MM.1S (cell line): ENCODE measurements at regions not wholly inside any gene's neighbourhood (a gene's known extent, or its start where the extent isn't known, plus 50 kb on each side); places are given as distances from the start of the nearest gene placed in this dataset.
"Not testable (repeated sequence)": the region's sequence is repeated elsewhere in the genome, so short reads cannot be mapped to it uniquely, and the experiment has no call there.

ENCODE experiments used
- DNase-seq: peaks from one replicate; pipeline ENCODE4 v3.0.0-alpha.2; 2015
- H2AFZ ChIP-seq: fragments of 300-600 bp; sonication (generic); 2 replicates; pipeline ENCODE4 v1.6.0; 2016; ENCODE audit warnings: antibody characterized with exemption, low read length
- H3F3A ChIP-seq: fragments of 300-600 bp; sonication (generic); 2 replicates; pipeline ENCODE4 v1.6.1; 2016; ENCODE audit warnings: mild to moderate bottlenecking, antibody characterized with exemption, low read length, moderate library complexity, mixed read lengths; ENCODE audit not compliant: insufficient read depth
- H3K27ac ChIP-seq: fragments of 300-600 bp; sonication (generic); 2 replicates; pipeline ENCODE4 v1.5.1; 2016; ENCODE audit warnings: mild to moderate bottlenecking, low read length
- H3K27me3 ChIP-seq: fragments of 300-600 bp; sonication (generic); replicated peaks from 2 replicates; pipeline ENCODE4 v1.6.0; 2016; ENCODE audit warnings: low read length; ENCODE audit not compliant: insufficient read depth
- H3K36me3 ChIP-seq: fragments of 300-600 bp; sonication (generic); replicated peaks from 2 replicates; pipeline ENCODE4 v1.6.1; 2016; ENCODE audit warnings: mild to moderate bottlenecking, low read length, mixed read lengths; ENCODE audit not compliant: insufficient read depth
- H3K4me1 ChIP-seq: fragments of 300-600 bp; sonication (generic); 2 replicates; pipeline ENCODE4 v1.6.1; 2016; ENCODE audit warnings: low read length, mixed read lengths
- H3K4me2 ChIP-seq: fragments of 300-600 bp; sonication (generic); 2 replicates; pipeline ENCODE4 v1.6.0; 2016; ENCODE audit warnings: low read depth, low read length
- H3K4me3 ChIP-seq: fragments of 300-600 bp; sonication (generic); 2 replicates; pipeline ENCODE4 v1.5.1; 2016; ENCODE audit warnings: low read length, mixed read lengths
- H3K79me2 ChIP-seq: fragments of 300-600 bp; sonication (generic); 2 replicates; pipeline ENCODE4 v1.6.1; 2016; ENCODE audit warnings: mixed run types, low read length, mixed read lengths
- H3K9ac ChIP-seq: fragments of 300-600 bp; sonication (generic); 2 replicates; pipeline ENCODE4 v1.6.1; 2016; ENCODE audit warnings: low read length, mixed read lengths
- H3K9me2 ChIP-seq: fragments of 300-600 bp; sonication (generic); replicated peaks from 2 replicates; pipeline ENCODE4 v1.6.1; 2016; ENCODE audit warnings: mild to moderate bottlenecking, low read length, mixed read lengths; ENCODE audit not compliant: insufficient read depth
- H3K9me3 ChIP-seq: fragments of 300-600 bp; sonication (generic); replicated peaks from 2 replicates; pipeline ENCODE4 v1.6.1; 2016; ENCODE audit warnings: mild to moderate bottlenecking, low read length, mixed read lengths; ENCODE audit not compliant: insufficient read depth
- H4K20me1 ChIP-seq: fragments of 300-600 bp; sonication (generic); 2 replicates; pipeline ENCODE4 v1.6.1; 2016; ENCODE audit warnings: mild to moderate bottlenecking, low read length, moderate library complexity, mixed read lengths; ENCODE audit not compliant: insufficient read depth
- CTCF ChIP-seq: fragments of 300-600 bp; sonication (generic); IDR thresholded peaks from 2 replicates; pipeline ENCODE4 v1.5.1; 2016; ENCODE audit warnings: antibody characterized with exemption, low read length, mixed read lengths
- EZH2 ChIP-seq: fragments of 300-600 bp; sonication (generic); optimal IDR thresholded peaks from 2 replicates; pipeline ENCODE3; 2017; ENCODE audit warnings: low read depth, mild to moderate bottlenecking, antibody characterized with exemption, low read length, mixed read lengths
- EZH2phosphoT487 ChIP-seq: fragments of 300-600 bp; sonication (generic); IDR thresholded peaks from 2 replicates; pipeline ENCODE4 v1.6.1; 2018; ENCODE audit warnings: antibody characterized with exemption, low read length

GRCh38 chr16:66088681-66089080, 277.8 kb upstream of the CDH5 start:
- H3K9me3 ChIP-seq = no peaks in the 10 kb centered on the region
- no peak overlapping the region for H3K27ac ChIP-seq
- H3F3A ChIP-seq = no peaks in the 10 kb centered on the region
- no peak for TF ChIP-seq EZH2phosphoT487
- no peak for TF ChIP-seq EZH2
- no peak for TF ChIP-seq CTCF
- no peaks in the 10 kb centered on the region for H4K20me1 ChIP-seq
- no peaks in the 10 kb centered on the region for H3K4me1 ChIP-seq
- H3K36me3 ChIP-seq = no peaks in the 10 kb centered on the region
- DNase-seq = no peak
- no peak overlapping the region for H3K4me3 ChIP-seq
- H3K4me2 ChIP-seq = no peak overlapping the region
- H2AFZ ChIP-seq = no peak overlapping the region
- H3K9ac ChIP-seq = no peak overlapping the region
- no peaks in the 10 kb centered on the region for H3K9me2 ChIP-seq
- H3K27me3 ChIP-seq = no peaks in the 10 kb centered on the region
- H3K79me2 ChIP-seq = no peaks in the 10 kb centered on the region

GRCh38 chr16:66087308-66087707, 279.2 kb upstream of the CDH5 start:
- no peaks in the 10 kb centered on the region for H3K4me1 ChIP-seq
- no peak overlapping the region for H2AFZ ChIP-seq
- H3K27me3 ChIP-seq = no peaks in the 10 kb centered on the region
- H3F3A ChIP-seq = no peaks in the 10 kb centered on the region
- no peaks in the 10 kb centered on the region for H4K20me1 ChIP-seq
- no peak overlapping the region for H3K27ac ChIP-seq
- no peaks in the 10 kb centered on the region for H3K9me3 ChIP-seq
- no peaks in the 10 kb centered on the region for H3K36me3 ChIP-seq
- H3K79me2 ChIP-seq = no peaks in the 10 kb centered on the region
- H3K9ac ChIP-seq = no peak overlapping the region
- no peak for TF ChIP-seq CTCF
- no peaks in the 10 kb centered on the region for H3K9me2 ChIP-seq
- no peak overlapping the region for H3K4me2 ChIP-seq
- no peak overlapping the region for H3K4me3 ChIP-seq
- DNase-seq = no peak

- TF ChIP-seq EZH2phosphoT487 (no peak), EZH2 (no peak), CTCF (no peak)
- no peak overlapping the region for H2AFZ ChIP-seq
- no peaks in the 10 kb centered on the region for H3K9me2 ChIP-seq
Observed at GRCh38 chr16:66085651-66086050, 280.8 kb upstream of the CDH5 start.

GRCh38 chr16:66084731-66085130, 281.8 kb upstream of the CDH5 start:
- not testable (repeated sequence) for H3K9ac ChIP-seq, H3K27ac ChIP-seq, H3K36me3 ChIP-seq, H3K27me3 ChIP-seq, H3K4me3 ChIP-seq, H3F3A ChIP-seq, H3K79me2 ChIP-seq, H3K4me2 ChIP-seq, DNase-seq, H3K4me1 ChIP-seq, H3K9me3 ChIP-seq, H3K9me2 ChIP-seq, H2AFZ ChIP-seq, H4K20me1 ChIP-seq

More at GRCh38 chr16:66085651-66086050, 280.8 kb upstream of the CDH5 start:
- Histone ChIP-seq H3K79me2 (no peaks in the 10 kb centered on the region), H3K4me3 (no peak overlapping the region), H3F3A (no peaks in the 10 kb centered on the region), H3K27ac (no peak overlapping the region), H3K36me3 (no peaks in the 10 kb centered on the region), H3K9me3 (no peaks in the 10 kb centered on the region), H3K4me2 (no peak overlapping the region), H3K9ac (no peak overlapping the region), H4K20me1 (no peaks in the 10 kb centered on the region), H3K27me3 (no peaks in the 10 kb centered on the region), H3K4me1 (no peaks in the 10 kb centered on the region)
- no peak for DNase-seq
